Hepatocyte (in vitro differentiated cells): ENCODE measurements at regions not wholly inside any gene's neighbourhood (a gene's known extent, or its start where the extent isn't known, plus 50 kb on each side); places are given as distances from the start of the nearest gene placed in this dataset.

ENCODE experiments used
- CTCF ChIP-seq: fragments of 200-600 bp; sonication (generic); IDR thresholded peaks from 2 replicates; pipeline ENCODE4 v1.5.1; 2016; ENCODE audit warnings: antibody characterized with exemption, mild to moderate bottlenecking; ENCODE audit not compliant: poor library complexity
- EZH2 ChIP-seq: fragments of 200-600 bp; sonication (generic); IDR thresholded peaks from 2 replicates; pipeline ENCODE4 v1.6.1; 2016; ENCODE audit warnings: antibody characterized with exemption, mild to moderate bottlenecking, borderline replicate concordance

GRCh38 chr6:21690489-21690888 lies 96.9 kb downstream of the SOX4 start:
- TF ChIP-seq CTCF (no peak), EZH2 (no peak)
